ENCODE measurements at regions not wholly inside any gene's neighbourhood (a gene's known extent, or its start where the extent isn't known, plus 50 kb on each side); places are given as distances from the start of the nearest gene placed in this dataset.

DNA sequence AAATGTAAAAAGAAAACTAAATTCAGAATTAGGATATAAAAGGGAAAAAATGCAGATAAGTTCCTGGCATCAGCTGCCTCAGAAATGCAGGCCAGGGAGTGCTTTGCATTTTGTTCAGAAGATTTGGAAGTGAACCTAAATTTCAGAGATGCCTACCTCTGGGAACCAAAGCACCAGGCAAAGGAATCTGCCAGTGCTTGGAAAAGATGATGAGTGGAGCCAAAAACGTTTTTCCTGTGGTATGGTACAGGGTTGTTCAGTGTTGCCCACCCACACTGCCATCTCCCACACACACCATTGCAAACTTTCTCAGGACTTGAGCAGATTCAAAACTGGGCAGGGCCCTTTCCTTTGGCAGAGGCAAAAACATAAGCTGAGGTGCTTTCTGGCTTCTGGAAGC lies 349.5 kb downstream of the TGFB2 start:
- no peaks in the 10 kb centered on the region for H3K27me3 ChIP-seq (ENCODE audit: control insufficient read depth, insufficient read depth, low read length, poor library complexity, severe bottlenecking)
- H3K36me3 ChIP-seq (ENCODE audit: control insufficient read depth, insufficient read depth, low read length) = no peaks in the 10 kb centered on the region
- H3K27ac ChIP-seq (ENCODE audit: low read depth, low read length) = no peak overlapping the region
- H3K4me1 Mint-ChIP-seq = no peaks in the 10 kb centered on the region
- H3K4me3 ChIP-seq (ENCODE audit: low read length) = no peak overlapping the region
- TF ChIP-seq, protein P1, sequence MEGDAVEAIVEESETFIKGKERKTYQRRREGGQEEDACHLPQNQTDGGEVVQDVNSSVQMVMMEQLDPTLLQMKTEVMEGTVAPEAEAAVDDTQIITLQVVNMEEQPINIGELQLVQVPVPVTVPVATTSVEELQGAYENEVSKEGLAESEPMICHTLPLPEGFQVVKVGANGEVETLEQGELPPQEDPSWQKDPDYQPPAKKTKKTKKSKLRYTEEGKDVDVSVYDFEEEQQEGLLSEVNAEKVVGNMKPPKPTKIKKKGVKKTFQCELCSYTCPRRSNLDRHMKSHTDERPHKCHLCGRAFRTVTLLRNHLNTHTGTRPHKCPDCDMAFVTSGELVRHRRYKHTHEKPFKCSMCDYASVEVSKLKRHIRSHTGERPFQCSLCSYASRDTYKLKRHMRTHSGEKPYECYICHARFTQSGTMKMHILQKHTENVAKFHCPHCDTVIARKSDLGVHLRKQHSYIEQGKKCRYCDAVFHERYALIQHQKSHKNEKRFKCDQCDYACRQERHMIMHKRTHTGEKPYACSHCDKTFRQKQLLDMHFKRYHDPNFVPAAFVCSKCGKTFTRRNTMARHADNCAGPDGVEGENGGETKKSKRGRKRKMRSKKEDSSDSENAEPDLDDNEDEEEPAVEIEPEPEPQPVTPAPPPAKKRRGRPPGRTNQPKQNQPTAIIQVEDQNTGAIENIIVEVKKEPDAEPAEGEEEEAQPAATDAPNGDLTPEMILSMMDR (conservative IDR thresholded peaks at IDR 0.05) = no peak
- no peak for DNase-seq
- peaks cover 4% of the 10 kb centered on the region for H3K4me1 ChIP-seq (ENCODE audit: control insufficient read depth, insufficient read depth, low read length)
- H3K27me3 Mint-ChIP-seq (ENCODE audit: insufficient read depth) = no peaks in the 10 kb centered on the region
- WGBS, 2 experiments (ENCODE audit: insufficient coverage in 1 of 2, insufficient read length in 1 of 2) = 33% methylated on average over 1 of the region's 1 CpG; no CpG with 5 or more reads in 1 of the 2 experiments
- H3K27ac Mint-ChIP-seq = no peak overlapping the region
- no peaks in the 10 kb centered on the region for H3K36me3 Mint-ChIP-seq (ENCODE audit: low read depth)
- H3K9ac ChIP-seq (ENCODE audit: extremely low read depth, low read length, poor library complexity, severe bottlenecking) = no peak overlapping the region
- H3K4me3 Mint-ChIP-seq = no peak overlapping the region
- H3K9me3 Mint-ChIP-seq = peaks cover 5% of the 10 kb centered on the region
- peaks cover 12% of the 10 kb centered on the region for H3K9me3 ChIP-seq (ENCODE audit: control insufficient read depth, low read length)

DNA sequence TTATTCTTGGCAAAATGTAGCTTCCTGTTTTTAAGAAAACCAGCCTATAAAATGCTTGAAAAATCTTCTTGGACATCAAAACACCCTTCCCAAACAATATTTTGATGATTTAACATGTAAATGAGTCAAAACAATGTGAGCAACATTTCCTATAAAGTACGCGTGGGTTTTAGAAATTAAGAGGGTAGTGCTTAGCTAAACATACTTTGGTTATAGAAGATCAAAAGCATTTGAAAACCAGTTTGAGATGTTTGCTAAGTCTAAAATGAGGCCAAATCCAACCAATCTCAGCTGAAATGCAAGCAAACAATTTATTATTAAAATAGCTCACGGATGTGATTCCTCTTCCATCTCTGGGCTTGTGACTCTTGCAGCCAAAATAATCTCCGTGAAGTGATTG lies 350.4 kb downstream of the TGFB2 start:
- no peaks in the 10 kb centered on the region for H3K27me3 Mint-ChIP-seq (ENCODE audit: insufficient read depth)
- H3K4me3 Mint-ChIP-seq = no peak overlapping the region
- no peaks in the 10 kb centered on the region for H3K36me3 Mint-ChIP-seq (ENCODE audit: low read depth)
- TF ChIP-seq, protein P1 (conservative IDR thresholded peaks at IDR 0.05) = no peak
- no peaks in the 10 kb centered on the region for H3K9me3 Mint-ChIP-seq
- Histone ChIP-seq H3K9ac (ENCODE audit: extremely low read depth, low read length, poor library complexity, severe bottlenecking) (no peak overlapping the region), H3K27me3 (ENCODE audit: control insufficient read depth, insufficient read depth, low read length, poor library complexity, severe bottlenecking) (no peaks in the 10 kb centered on the region), H3K4me3 (ENCODE audit: low read length) (no peak overlapping the region), H3K4me1 (ENCODE audit: control insufficient read depth, insufficient read depth, low read length) (peaks cover 4% of the 10 kb centered on the region), H3K9me3 (ENCODE audit: control insufficient read depth, low read length) (peaks cover 3% of the 10 kb centered on the region), H3K27ac (ENCODE audit: low read depth, low read length) (no peak overlapping the region), H3K36me3 (ENCODE audit: control insufficient read depth, insufficient read depth, low read length) (no peaks in the 10 kb centered on the region)
- DNase-seq = no peak
- 94 to 95% methylated on average over 4 of the region's 4 CpGs for WGBS, 2 experiments (ENCODE audit: insufficient coverage in 1 of 2, insufficient read length in 1 of 2)
- no peaks in the 10 kb centered on the region for H3K4me1 Mint-ChIP-seq
- H3K27ac Mint-ChIP-seq = no peak overlapping the region

DNA sequence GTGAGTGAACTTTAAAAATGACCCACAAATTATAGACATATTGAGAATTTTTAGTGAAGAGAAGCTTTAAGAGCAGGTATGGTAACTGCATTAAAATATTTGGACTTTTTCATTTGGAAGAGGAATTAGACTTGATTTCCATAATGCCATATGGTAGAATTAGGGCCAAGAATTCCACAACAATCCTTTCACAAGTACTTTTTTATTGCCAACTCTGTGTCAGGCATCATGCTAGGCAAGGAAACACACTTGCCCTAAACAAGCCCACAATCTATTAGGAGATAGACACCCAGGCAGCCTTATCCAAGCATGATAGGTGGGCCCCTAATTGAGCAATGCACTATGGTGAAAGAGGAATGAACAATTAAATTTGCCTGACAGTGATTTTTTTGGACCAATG lies 353.0 kb downstream of the TGFB2 start:
- Histone ChIP-seq H3K36me3 (ENCODE audit: control insufficient read depth, insufficient read depth, low read length) (no peaks in the 10 kb centered on the region), H3K9ac (ENCODE audit: extremely low read depth, low read length, poor library complexity, severe bottlenecking) (no peak overlapping the region), H3K4me1 (ENCODE audit: control insufficient read depth, insufficient read depth, low read length) (no peaks in the 10 kb centered on the region), H3K9me3 (ENCODE audit: control insufficient read depth, low read length) (no peaks in the 10 kb centered on the region), H3K27ac (ENCODE audit: low read depth, low read length) (no peak overlapping the region), H3K4me3 (ENCODE audit: low read length) (no peak overlapping the region), H3K27me3 (ENCODE audit: control insufficient read depth, insufficient read depth, low read length, poor library complexity, severe bottlenecking) (no peaks in the 10 kb centered on the region)
- no peaks in the 10 kb centered on the region for H3K4me1 Mint-ChIP-seq
- no peak overlapping the region for H3K27ac Mint-ChIP-seq
- no peak for DNase-seq
- no peaks in the 10 kb centered on the region for H3K36me3 Mint-ChIP-seq (ENCODE audit: low read depth)
- no peaks in the 10 kb centered on the region for H3K27me3 Mint-ChIP-seq (ENCODE audit: insufficient read depth)
- no peak overlapping the region for H3K4me3 Mint-ChIP-seq
- no peaks in the 10 kb centered on the region for H3K9me3 Mint-ChIP-seq
- TF ChIP-seq, protein P1 (conservative IDR thresholded peaks at IDR 0.05) = no peak

Measured in endodermal cell (in vitro differentiated cells).